Head of caudate nucleus (tissue), 42 donors: ENCODE measurements at regions not wholly inside any gene's neighbourhood (a gene's known extent, or its start where the extent isn't known, plus 50 kb on each side); places are given as distances from the start of the nearest gene placed in this dataset.
"Not testable (repeated sequence)": the region's sequence is repeated elsewhere in the genome, so short reads cannot be mapped to it uniquely, and the experiment has no call there.

ENCODE experiments used
- DNase-seq, 42 donors: peaks; one replicate each; pipeline versions ENCODE4 v3.0.0 to v3.0.0-alpha.2; 2020 to 2021; ENCODE audit warnings: mixed read lengths in 7 of 42
- intact Hi-C: fragments of 100-400 bp; cut with DNase I; formaldehyde crosslinking; loops from one replicate; pipeline ENCODE4 v1.15.0; 2022

DNA sequence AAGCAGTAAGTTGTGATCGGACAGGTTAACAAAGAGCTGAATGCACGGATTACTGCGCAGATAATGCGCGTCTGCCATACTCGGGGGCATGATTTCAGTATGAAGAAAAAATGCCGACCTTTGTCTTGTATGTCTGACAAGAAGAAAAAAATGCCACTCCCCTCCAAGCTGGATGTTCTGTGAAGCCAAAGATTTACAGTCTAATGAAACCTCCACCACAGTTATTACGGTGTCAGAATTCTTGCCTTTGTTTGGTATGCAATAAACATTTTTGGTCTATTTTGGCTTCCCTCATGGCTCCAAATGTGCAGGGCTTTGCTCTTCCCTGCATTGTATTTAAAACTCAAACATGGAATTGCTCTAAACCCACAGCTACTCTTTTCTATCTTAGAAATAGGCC lies 72.2 kb upstream of the THUMPD2 start:
- no peak for DNase-seq
- intact Hi-C loops = no loop called here

DNA sequence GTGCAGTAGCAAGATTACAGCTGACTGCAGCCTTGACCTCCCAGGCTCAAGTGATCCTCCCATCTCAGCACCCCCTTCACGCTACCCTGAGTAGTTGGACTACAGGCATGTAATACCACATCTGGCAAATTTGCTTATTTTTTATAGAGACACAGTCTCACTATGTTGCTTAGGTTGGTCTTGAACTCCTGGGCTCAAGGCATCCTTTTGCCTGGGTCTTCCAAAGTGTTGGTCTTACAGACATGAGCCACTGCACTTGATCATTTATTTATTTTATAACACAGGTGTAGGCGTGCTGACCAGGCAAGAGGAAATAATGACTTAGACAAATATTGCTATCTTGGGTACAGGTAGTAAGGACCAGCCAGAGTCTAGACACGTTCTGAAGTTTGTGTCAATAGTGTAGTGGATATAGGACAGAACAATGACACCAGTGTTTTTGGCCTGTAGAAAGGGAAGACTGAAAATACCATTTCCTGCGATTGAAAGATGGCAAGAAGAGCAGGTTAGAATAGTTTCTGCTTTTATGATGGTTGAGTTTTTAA lies 71.0 kb upstream of the THUMPD2 start:
- DNase-seq = no peak
- intact Hi-C loops = no loop called here

DNA sequence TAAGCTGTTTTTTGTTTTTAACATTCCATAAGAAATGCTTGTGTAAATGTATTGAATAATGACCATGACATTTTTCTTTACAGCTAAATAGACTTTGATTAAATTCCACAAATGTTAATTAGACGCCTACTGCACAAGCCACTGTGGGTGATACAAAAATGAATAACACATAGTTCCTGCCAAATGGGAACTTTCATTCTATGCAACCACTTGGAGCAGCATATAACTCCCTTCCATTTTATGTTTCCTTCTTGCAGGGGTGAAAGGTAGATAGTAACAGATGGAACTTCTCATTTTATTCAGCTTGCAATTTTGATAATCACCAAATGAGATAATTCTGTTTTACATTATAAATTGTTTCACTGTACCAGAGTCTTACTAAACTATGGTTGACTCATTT lies 70.0 kb upstream of the THUMPD2 start:
- intact Hi-C loops = no loop called here
- DNase-seq = no peak

DNA sequence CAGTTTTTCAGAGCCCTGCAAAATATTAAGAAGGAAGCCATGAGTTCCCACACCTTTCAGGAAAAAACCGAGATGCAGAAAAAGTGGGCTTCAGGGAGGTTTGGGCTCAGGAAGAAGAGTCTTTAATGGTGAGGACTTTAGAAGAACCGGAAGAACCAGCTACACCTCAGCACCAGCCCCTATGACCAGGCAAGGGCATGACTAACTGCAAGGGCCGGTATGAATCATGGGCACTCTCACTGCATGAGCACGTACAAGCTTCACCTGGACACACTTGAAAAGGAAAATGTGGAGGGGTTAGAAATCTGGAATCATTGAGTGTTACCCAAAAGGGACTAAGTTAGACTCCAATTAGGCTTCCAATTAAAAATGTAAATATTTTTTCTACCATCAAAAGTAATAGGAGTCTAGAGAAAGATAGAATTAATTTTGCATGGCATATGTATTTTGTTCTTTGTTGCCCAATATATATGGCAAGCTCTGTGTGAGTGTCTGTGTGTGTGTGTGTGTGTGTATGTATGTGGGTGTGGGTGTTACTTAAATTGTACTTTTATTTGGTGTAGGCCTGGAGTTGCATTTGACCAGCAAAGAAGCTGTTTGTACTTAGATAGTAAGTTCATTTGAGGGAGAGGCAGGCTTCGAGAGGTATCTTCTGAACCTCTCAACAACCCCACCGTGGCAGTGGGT lies 66.5 kb upstream of the THUMPD2 start:
- intact Hi-C loops = no loop called here

GRCh38 chr2:39839261-39839848 lies 60.3 kb upstream of the THUMPD2 start:
- intact Hi-C loops = no loop called here
- DNase-seq = no peak

More for the DNA sequence above, 66.5 kb upstream of the THUMPD2 start:
- DNase-seq = no peak

DNA sequence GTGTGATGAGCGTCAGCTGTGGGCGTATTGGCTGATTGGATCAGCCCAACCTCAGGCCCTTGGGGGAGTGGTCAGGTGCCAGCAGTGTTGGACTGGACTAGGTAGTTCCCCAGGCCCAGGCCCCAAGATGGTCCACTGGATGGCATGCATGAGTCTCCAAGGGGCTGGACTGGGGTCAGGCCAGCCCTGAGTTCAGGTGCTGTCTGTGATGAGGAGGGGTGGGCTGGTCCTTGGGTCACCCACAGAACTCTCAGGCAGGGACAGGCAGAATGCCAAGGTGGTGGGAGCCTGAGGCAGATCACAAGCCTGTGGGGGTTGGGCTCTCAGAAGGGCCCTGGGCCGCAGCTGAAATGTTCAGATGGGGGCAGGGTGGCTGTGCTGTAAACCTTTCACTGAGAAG lies 59.5 kb upstream of the THUMPD2 start:
- intact Hi-C loops = no loop called here
- no peak for DNase-seq

DNA sequence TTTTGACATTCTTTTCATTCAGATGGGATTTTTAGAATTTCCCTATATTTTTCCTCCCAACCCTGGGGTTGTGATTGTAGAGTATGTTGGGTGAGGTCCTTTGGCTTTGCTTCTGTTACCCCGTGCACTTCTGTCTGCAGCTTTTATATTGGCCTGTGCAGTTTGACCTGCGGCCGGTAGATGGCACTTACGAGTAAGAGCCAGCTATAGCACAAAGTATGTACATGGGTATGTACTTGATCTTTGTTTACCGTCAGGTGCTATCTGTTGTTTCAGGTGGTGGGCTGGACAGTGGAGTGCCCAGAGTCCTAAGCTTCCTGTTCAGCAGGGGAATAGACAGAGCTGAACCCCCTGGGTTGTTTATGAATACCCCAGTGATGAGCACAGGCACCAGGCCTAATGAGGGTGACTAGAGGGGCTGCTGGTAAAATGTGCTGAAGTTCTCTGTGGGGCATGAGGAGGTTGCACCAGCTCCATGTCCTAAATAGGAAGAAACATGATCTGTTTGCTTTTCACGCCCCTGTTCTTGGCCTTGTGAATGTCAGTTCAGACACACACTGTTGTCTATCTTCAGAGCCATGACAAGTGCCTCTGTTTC lies 58.9 kb upstream of the THUMPD2 start:
- DNase-seq = peak in 12 of 42 donors; percentile 8 to 59 (median 25)
- intact Hi-C loops = no loop called here

- intact Hi-C loops = no loop called here
- no peak for DNase-seq
These were observed 57.6 kb upstream of the THUMPD2 start for GRCh38 chr2:39836638-39837037.

GRCh38 chr2:39834426-39834825 lies 55.4 kb upstream of the THUMPD2 start:
- intact Hi-C loops = no loop called here
- DNase-seq = no peak

- DNase-seq, intact Hi-C loops: not testable (repeated sequence)
These were observed 51.6 kb upstream of the THUMPD2 start for GRCh38 chr2:39830610-39831009.
